Fibroblast of peridontal ligament (primary cell): ENCODE measurements at regions not wholly inside any gene's neighbourhood (a gene's known extent, or its start where the extent isn't known, plus 50 kb on each side); places are given as distances from the start of the nearest gene placed in this dataset.
"Not testable (repeated sequence)": the region's sequence is repeated elsewhere in the genome, so short reads cannot be mapped to it uniquely, and the experiment has no call there.

Experiments
- DNase-seq: peaks from one replicate; pipeline ENCODE4 v3.0.0-alpha.2; 2010; ENCODE audit errors: extremely low read depth

GRCh38 chr9:71273613-71274012 is 152.2 kb upstream of the TRPM3 start:
- DNase-seq = no peak

DNA sequence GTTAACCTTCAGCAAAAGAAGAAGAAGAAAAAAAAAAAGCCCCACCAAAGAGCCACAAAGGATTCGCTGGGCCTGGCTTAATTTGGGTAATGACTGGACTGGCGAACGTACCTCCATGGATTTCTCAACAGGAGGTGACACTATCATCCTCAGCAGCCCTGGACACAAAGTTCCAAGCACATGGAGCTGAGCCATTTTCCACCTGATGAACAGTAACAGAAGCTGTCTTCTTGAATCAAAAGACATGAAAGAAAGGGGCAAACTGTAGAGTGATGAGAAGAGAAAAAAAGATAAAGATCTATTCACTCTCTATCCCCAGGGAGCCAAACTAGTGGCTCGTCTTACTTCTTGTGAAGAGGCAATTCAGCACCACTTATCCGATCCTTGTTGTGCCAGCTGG is 150.2 kb upstream of the TRPM3 start:
- no peak for DNase-seq

GRCh38 chr9:71270554-71270953 is 149.1 kb upstream of the TRPM3 start:
- no peak for DNase-seq

- no peak for DNase-seq
These were observed 148.4 kb upstream of the TRPM3 start for GRCh38 chr9:71269859-71270258.

- no peak for DNase-seq
These were observed 147.6 kb upstream of the TRPM3 start for GRCh38 chr9:71268871-71269635.

DNA sequence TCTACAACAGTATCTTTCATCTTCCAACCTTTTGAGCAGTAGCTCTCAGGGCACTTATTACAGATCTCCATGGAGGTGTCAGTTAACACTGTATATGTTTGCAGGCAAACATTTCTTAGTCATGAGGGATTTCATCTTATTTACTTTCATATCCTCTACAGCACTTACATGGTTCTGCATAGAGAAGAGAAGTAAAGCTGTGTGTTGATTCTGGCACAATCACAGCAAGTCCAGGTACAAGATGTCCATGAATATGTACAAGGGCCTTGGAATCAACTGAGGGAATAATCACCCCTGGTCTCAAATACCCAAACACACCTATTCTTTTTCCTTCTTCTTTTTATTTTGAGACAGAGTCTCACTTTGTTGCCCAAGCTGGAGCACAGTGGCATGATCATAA is 142.0 kb upstream of the TRPM3 start:
- no peak for DNase-seq

GRCh38 chr9:71260419-71260818 is 139.0 kb upstream of the TRPM3 start:
- not testable (repeated sequence) for DNase-seq

GRCh38 chr9:71254592-71255277 is 133.3 kb upstream of the TRPM3 start:
- no peak for DNase-seq

- DNase-seq = peak; percentile 68
These were observed 131.6 kb upstream of the TRPM3 start for GRCh38 chr9:71253011-71253410.

DNA sequence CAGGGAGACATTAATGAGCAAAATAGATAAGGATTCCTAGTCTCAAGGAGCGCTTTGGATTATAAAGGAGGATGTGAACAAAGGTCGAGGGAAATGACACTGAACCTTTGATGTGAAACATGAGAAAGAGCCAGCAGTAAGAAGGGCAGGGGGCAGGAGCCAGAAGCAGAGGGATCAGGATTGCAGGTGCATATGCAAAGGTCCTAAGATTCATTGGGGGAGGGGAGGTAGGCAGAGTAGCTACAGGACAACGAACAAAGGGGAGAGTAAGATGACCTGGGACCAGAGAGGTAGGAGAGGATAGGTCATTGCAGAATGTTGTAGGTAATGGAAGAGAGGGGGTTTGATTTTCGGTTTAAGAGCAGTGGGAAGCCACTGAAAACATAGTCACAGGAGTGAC is 129.2 kb upstream of the TRPM3 start:
- DNase-seq = no peak

GRCh38 chr9:71249729-71250317 is 128.4 kb upstream of the TRPM3 start:
- DNase-seq = peak; percentile 89

- DNase-seq = no peak
These were observed 124.2 kb upstream of the TRPM3 start for GRCh38 chr9:71245651-71246050.

- no peak for DNase-seq
These were observed 122.5 kb upstream of the TRPM3 start for GRCh38 chr9:71243951-71244350.

GRCh38 chr9:71242081-71242480 is 120.7 kb upstream of the TRPM3 start:
- no peak for DNase-seq

DNA sequence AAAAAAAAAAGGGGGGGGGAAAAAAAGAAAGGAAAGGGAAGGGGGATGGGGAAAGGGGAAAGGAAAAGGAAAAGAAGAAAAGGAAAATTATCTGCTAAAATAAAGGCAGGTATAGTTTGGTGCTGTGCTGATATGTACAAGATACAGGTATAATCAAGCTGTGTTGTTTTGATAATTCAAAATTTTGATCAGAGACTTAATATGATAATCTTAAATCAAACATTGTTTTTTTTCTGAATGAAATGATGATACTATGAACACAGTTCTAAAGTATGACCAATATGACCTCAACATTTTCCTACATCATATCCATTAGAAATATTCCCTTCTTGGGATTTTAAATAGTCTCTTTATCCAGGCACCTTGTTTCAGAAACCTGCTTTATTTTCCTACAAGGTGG is 115.6 kb upstream of the TRPM3 start:
- no peak for DNase-seq

GRCh38 chr9:71233646-71234045 is 112.2 kb upstream of the TRPM3 start:
- DNase-seq = no peak

GRCh38 chr9:71223953-71224538 is 102.6 kb upstream of the TRPM3 start:
- DNase-seq = peak; percentile 2

DNA sequence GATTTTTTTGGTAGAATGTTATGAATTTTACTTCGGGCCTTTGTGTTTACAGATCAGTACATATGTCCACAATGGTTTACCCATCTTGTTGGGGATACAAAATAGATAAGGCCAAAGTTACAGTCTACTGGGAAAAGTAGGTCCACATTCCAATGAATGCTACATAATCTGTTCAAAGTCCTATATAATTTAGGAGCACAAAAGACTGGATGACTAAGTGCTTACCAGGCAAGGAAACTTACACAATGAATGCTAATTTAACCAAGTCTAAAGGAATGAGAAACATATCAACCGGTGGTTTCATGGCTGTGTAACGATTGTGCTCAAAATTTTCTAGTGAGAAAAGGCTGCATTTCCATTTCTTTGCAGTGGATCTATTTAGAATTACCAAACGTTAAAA is 97.4 kb upstream of the TRPM3 start:
- DNase-seq = no peak

DNA sequence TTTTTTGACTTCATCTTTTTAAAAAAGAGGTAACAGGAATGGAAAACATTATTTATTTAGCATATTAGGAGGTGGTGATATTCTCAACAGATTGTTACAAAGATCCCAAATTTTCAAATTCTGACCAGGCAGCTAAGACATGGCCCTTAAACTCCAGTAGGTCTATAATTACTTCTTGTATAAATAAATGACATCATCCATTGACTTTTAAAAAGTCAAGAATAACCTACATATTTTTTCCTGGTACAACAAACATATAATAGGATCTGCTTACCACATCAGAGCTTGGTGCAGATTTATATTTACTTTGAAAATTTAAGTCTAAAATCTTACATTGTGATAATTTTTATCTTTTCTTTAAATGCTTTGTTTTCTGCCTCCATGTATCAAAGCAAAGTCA is 92.2 kb upstream of the TRPM3 start:
- no peak for DNase-seq

GRCh38 chr9:71210326-71210725 is 88.9 kb upstream of the TRPM3 start:
- DNase-seq = no peak

- no peak for DNase-seq
These were observed 88.5 kb upstream of the TRPM3 start for GRCh38 chr9:71209890-71210289.

- DNase-seq = no peak
These were observed 81.5 kb upstream of the TRPM3 start for GRCh38 chr9:71202931-71203330.

- DNase-seq = no peak
These were observed 70.3 kb upstream of the TRPM3 start for GRCh38 chr9:71191708-71192107.
